ENCODE measurements at regions not wholly inside any gene's neighbourhood (a gene's known extent, or its start where the extent isn't known, plus 50 kb on each side); places are given as distances from the start of the nearest gene placed in this dataset.
"Not testable (repeated sequence)": the region's sequence is repeated elsewhere in the genome, so short reads cannot be mapped to it uniquely, and the experiment has no call there.

- POLR2A ChIA-PET = no interaction called here
- CTCF ChIA-PET = no interaction called here
Measured at GRCh38 chr13:97520061-97520460, 86.1 kb downstream of the RAP2A start.

DNA sequence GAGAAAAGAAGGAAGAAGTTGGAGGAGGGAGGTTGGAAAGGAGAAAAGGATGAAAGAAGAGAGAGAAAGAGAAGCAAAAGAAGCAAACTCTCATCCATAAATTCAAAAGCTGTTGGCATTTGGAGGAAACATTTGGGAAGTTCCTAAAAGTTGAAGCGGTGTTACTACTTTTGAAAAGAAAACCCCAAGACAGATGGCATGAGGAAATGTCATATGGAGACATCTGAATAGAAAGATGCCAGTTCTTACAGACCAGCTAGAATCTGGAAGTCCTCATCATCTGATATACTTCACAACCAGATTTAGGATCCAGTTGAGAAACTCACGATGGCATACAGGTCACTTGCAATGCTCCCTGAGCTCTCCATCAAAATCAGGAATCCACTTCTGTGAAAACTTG is 86.9 kb downstream of the RAP2A start:
- CTCF ChIA-PET = no interaction called here
- POLR2A ChIA-PET = no interaction called here

GRCh38 chr13:97521726-97522125 is 87.8 kb downstream of the RAP2A start:
- POLR2A ChIA-PET = no interaction called here
- CTCF ChIA-PET = no interaction called here

DNA sequence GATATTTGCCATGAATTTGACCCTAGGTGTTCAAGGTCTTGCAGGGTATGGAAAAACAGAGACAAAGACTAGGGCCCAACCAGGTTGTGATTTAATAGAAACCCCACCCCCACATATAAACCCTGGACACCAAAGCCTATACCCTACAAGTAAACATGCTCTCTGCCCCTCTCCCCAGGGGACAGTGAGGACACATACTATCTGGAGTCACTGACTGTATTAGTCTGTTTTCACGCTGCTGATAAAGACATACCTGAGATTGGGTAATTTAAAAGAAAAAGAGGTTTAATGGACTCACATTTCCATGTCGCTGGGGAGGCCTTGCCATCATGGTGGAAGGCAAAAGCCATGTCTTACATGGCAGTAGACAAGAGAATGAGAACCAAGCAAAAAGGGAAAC is 88.3 kb downstream of the RAP2A start:
- ChIA-PET CTCF (no interaction called here), POLR2A (no interaction called here)

DNA sequence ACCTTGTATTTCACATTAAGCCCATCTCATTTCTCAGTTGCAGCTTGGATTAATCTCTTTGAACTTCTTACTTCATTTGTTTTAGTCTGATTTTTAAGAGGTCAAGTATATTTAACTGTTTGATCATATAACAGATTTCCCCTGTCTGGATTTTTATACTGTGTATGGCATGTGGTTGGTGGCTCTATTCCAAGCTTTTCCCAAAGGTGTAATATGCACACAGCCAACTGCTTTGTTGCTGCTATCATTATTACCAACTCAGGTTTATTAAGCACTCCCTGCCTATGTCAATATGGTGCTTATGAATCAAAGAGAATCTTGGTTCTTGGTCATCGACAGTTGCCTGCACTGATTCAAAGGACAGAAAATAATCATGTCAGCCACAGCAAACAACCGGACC is 92.6 kb downstream of the RAP2A start:
- ChIA-PET POLR2A (no interaction called here), CTCF (no interaction called here)

DNA sequence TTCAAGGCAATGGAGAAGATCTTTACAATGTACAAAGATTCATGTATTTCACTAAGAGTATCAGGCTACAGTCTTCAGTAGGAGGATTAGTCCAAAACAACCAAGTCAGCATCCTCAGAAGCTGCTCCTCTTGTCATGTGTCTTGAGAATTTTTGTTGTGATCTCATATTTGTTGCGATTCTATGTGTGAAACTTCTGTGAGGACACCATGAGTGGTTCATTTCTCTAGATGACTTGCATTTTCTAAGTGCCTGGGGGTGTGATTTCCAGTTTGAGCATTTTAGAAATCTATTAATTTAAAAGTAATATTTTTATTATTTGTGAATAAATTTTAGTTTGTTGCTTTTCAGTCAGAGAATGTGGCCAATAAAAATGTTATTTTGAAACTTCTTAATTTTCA is 94.5 kb downstream of the RAP2A start:
- ChIA-PET POLR2A (no interaction called here), CTCF (no interaction called here)

DNA sequence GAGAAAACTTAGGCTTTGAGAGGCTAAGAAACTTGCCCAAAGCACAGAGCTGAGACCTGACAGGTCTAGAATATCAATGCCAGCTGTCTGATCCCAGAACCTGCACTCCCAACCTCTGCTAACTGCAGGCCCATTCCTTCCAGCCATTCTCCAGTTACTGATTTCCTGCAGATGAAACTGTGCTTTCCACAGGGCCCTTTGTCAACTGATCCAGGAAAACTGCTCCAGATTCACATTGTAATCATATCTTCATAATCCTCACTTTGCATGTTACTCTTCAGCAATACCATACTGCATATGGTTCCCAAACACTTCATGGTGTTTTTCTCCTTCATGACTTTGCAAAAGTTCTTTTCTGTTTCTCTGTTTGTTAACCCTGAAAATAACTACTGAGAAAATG is 100.6 kb downstream of the RAP2A start:
- ChIA-PET POLR2A (no interaction called here), CTCF (no interaction called here)

DNA sequence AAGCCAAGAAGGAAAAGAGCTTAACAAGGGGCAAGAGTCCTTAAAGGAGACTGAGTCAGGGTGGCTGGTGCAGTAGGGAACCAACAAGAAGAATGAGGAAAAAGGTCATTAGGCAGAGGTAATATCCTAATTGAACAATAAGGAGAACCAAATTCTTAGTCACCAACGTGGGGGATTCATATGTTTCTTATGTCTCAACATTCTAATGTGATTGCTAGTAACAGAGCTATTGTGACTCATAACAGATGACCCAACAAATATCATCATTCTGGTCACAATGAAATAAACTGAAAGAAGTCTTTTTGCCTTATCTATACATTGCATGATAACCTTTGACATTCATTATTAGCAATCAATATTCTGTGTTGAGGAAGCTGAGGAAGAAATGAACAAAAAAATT is 101.6 kb downstream of the RAP2A start:
- CTCF ChIA-PET = no interaction called here
- POLR2A ChIA-PET = no interaction called here

DNA sequence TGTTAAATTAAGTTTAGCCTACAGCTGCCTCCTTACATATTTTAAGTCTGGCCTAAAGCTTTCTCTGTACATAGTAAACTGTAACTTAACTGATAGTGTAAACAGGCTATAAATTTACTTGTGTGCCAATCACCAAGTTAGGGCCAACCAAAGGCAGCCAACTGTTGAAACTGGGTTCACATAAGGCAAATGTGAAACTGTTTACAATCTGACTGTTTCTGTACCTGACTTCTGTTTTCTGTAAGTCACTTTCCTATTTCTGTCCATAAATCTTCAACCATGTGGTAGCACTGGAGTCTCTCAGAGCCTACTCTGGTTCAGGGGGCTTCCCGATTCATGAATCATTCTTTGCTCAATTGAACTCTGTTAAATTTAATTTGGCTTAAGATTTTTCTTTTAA is 103.1 kb downstream of the RAP2A start:
- POLR2A ChIA-PET = no interaction called here
- CTCF ChIA-PET = no interaction called here

DNA sequence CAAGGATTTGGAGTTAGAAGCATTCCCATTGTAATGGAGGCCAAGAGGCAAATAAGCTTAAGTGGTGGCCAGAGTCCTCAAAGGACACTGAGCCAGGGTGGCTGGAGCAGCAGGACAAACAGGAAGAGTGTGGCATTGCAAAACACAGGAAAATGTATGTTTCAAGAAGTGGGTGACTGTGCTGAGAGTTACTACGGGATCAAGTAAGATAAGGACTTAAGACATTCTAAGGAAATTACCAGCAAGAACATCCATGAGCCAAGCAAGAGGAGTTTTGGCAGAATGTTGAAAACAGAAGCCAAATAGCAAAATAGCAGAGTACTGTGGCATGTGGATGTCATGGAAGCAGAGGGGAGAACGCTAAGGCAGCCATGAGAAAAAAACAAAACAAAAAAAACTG is 104.2 kb downstream of the RAP2A start:
- ChIA-PET POLR2A (no interaction called here), CTCF (no interaction called here)

DNA sequence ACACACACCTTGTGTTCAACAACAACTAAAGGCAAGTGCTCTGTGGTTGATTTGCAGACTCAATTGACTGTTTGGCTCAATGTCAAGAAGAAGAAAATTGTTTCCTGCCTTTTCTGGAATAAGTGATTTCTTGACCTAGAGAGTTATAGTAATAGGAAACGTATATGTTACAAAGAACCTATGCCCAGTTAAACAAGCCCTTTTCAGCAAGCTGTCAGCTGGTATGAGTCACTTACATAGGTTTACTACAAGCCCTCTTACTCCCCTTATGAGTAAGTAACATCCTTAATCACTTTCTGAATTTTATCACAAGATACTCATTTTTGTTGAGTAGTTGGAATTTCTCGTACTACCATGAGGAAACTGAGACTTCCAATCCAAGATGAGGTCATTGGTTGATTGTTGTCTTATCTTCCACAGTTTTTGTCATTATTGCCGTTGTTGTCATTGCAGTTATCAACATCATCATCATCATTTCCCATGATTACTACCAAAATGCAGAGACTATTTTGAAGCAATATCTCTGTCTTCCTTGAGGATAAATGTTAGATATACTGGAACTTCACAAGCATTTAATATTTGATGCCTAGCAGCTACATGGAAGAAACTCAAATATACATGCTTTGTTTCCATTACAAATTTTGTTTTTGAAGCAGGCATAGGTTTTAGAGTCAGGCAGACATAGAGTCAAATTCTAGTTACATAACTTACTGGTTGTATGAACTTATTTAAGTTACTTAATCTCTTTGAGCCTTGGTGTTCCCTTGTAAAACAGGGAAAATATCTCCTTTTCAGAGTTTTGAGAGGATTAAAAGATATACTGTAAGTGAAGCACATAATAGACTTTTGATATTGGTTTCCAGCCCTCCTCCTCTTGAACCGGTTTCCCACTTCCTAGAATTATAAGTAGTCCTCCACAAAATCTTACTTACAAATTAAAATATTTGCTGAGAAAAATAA is 106.0 kb downstream of the RAP2A start:
- POLR2A ChIA-PET = no interaction called here
- CTCF ChIA-PET = interaction anchor here (1.1 kb wide), 1 partner anchor 180 kb away, joined by 3 read pairs; no protein-coding TSS in a partner anchor

- CTCF ChIA-PET = interaction anchor here (1.1 kb wide), 1 partner anchor 181 kb away, joined by 3 read pairs; no protein-coding TSS in a partner anchor
- POLR2A ChIA-PET = no interaction called here
Measured at GRCh38 chr13:97540696-97541095, 106.7 kb downstream of the RAP2A start.

- CTCF ChIA-PET = no interaction called here
- POLR2A ChIA-PET = no interaction called here
Measured at GRCh38 chr13:97542102-97542685, 108.2 kb downstream of the RAP2A start.

DNA sequence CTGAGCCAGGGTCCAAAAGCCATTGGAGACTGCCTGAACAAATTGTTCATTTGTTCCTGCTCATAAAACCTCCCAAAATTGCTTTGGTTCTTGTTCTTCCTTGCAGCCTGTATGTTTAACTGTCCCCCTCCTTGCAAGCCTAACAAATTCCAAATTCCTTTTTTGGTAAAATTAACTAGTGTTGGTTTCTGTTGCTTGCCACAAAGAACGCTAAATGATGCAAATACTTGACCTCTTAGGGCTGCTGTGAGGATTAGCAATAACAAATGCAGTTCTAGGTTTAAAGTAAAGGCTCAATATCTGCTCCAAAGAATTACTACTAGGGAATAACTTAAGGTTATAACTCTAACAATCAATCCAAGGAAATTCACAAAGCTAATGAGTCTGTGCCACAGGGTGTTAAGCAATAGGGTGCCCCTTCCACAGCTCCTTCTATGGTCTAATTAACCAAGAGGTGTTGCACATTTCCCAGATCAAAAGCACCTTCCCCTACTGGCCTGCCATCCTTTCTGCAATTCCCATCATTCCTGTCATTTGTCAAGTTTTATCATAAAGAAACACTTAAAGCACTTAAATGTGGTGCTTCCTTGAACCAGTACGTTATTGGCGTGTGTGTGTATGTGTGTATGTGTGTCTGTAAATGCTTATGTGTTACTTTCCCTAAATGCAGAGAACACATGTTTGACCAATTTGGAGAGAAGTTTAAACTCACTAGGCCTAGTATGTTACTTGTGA is 110.2 kb downstream of the RAP2A start:
- ChIA-PET CTCF (no interaction called here), POLR2A (no interaction called here)

DNA sequence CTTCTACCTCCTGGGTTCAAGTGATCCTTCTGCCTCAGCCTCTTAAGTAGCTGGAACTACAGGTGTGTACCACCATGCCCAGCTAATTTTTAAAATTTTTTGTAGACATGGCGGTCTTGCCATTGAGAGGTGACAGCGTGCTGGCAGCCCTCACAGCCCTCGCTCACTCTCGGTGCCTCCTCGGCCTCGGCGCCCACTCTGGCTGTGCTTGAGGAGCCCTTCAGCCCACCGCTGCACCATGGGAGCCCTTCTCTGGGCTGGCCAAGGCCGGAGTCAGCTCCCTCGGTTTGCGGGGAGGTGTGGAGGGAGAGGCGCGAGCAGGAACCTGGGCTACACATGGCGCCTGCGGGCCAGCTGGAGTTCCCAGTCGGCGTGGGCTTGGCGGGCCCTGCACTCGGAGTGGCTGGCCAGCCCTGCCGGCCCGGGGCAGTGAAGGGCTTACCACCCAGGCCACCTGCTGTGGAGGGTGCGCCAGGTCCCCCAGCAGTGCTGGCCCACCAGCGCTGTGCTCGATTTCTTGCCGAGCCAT is 111.1 kb downstream of the RAP2A start:
- POLR2A ChIA-PET = not testable (repeated sequence)

GRCh38 chr13:97548138-97548537 is 114.2 kb downstream of the RAP2A start:
- CTCF ChIA-PET = interaction anchor here (0.6 kb wide), 1 partner anchor 824 kb away, joined by 3 read pairs; no protein-coding TSS in a partner anchor
- POLR2A ChIA-PET = interaction anchor here (0.6 kb wide), 1 partner anchor 422 kb away, joined by 5 read pairs; no protein-coding TSS in a partner anchor

More for the DNA sequence above, 111.1 kb downstream of the RAP2A start:
- CTCF ChIA-PET = not testable (repeated sequence)

GRCh38 chr13:97548711-97549110 is 114.7 kb downstream of the RAP2A start:
- CTCF ChIA-PET = interaction anchor here (0.6 kb wide), 1 partner anchor 823 kb away, joined by 3 read pairs; no protein-coding TSS in a partner anchor
- POLR2A ChIA-PET = no interaction called here

DNA sequence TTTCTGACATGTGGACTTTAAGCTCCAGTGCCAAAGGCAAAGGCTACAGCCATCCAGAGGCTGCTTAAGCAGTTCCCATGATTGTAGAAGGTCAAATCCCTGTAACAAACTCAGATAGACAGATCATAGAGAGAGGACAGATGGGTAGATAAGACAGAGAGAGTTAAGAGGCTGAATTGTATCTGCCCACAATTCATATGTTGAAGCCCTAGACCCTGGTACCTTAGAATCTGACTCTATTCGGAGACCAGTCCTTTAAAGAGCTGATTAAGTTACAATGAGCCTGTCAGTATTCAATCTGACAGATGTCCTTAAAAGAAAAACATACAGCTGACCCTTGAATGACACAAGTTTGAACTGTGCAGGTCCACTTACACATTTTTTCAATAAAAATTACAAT is 115.2 kb downstream of the RAP2A start:
- ChIA-PET CTCF (no interaction called here), POLR2A (no interaction called here)

- POLR2A ChIA-PET = no interaction called here
- CTCF ChIA-PET = interaction anchor here (1.0 kb wide), 1 partner anchor 445 kb away, joined by 3 read pairs; no protein-coding TSS in a partner anchor
Measured at GRCh38 chr13:97554496-97554895, 120.5 kb downstream of the RAP2A start.

DNA sequence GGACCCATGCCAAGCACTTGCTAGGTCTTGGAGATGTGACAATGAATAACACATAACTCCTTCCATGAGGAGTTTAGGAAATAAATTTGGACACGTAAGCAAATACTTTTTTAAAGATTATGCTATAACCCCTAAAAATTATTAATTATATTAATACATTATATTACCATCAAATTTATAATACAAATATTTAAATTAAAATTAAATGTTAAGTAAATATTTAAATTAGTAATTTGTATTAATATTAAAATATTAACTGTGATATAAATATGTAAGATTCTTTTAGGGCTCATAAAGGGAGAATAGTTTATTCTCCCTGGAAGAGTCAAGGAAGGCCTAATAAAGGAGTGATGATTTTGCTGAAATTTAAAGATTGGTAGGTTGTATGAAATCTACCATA is 121.1 kb downstream of the RAP2A start:
- CTCF ChIA-PET = no interaction called here

GRCh38 chr13:97559030-97559429 is 125.1 kb downstream of the RAP2A start:
- POLR2A ChIA-PET = no interaction called here
- CTCF ChIA-PET = no interaction called here

More for the DNA sequence above, 121.1 kb downstream of the RAP2A start:
- POLR2A ChIA-PET = no interaction called here
